Esophagus muscularis mucosa (tissue), 4 donors: ENCODE measurements at regions not wholly inside any gene's neighbourhood (a gene's known extent, or its start where the extent isn't known, plus 50 kb on each side); places are given as distances from the start of the nearest gene placed in this dataset.

Experiments
- DNase-seq: peaks from one replicate; pipeline ENCODE4 v3.0.0-alpha.2; 2017; ENCODE audit errors: extremely low spot score
- H3K27ac ChIP-seq, 4 donors: fragments of 200-600 bp; sonication (generic); replicated peaks in 1 of 4; 1 replicate in 3 of 4; 2 replicates in 1 of 4; pipeline ENCODE4 v1.5.1; 2016 to 2019; ENCODE audit warnings: mild to moderate bottlenecking in 1 of 4
- H3K27me3 ChIP-seq, 4 donors: fragments of 200-600 bp; sonication (generic); one replicate each; pipeline versions ENCODE4 v1.5.1 to v1.6.0; 2016 to 2019
- H3K36me3 ChIP-seq, 4 donors: fragments of 200-600 bp; sonication (generic); one replicate each; pipeline ENCODE4 v1.5.1; 2016 to 2019
- H3K4me1 ChIP-seq, 4 donors: fragments of 200-600 bp; sonication (generic); one replicate each; pipeline ENCODE4 v1.5.1; 2016 to 2019
- H3K4me3 ChIP-seq, 4 donors: fragments of 200-600 bp; sonication (generic); 1 replicate in 2 of 4; 2 replicates in 2 of 4; pipeline ENCODE4 v1.5.1; 2016 to 2019; ENCODE audit warnings: mild to moderate bottlenecking in 4 of 4, moderate library complexity in 1 of 4
- H3K9me3 ChIP-seq, 4 donors: fragments of 200-600 bp; sonication (generic); 1 replicate in 3 of 4; 2 replicates in 1 of 4; pipeline ENCODE4 v1.5.1; 2016 to 2019
- CTCF ChIP-seq, 3 experiments: fragments of 200-600 bp in 2 of 3; fragments of 450-650 bp in 1 of 3; sonication (generic) in 2 of 3; IDR thresholded peaks; one replicate each; pipeline ENCODE4 v1.5.1; 2017 to 2019; ENCODE audit warnings: antibody characterized with exemption in 3 of 3, mild to moderate bottlenecking in 2 of 3, moderate library complexity in 1 of 3
- EP300 ChIP-seq: sonication (generic); formaldehyde crosslinking; IDR thresholded peaks from one replicate; pipeline ENCODE4 v1.6.1; 2017; ENCODE audit warnings: antibody characterized with exemption
- POLR2A ChIP-seq: fragments of 450-650 bp; IDR thresholded peaks from one replicate; pipeline ENCODE4 v1.6.1; 2017; ENCODE audit warnings: antibody characterized with exemption, moderate library complexity, mild to moderate bottlenecking, low read depth
- POLR2AphosphoS5 ChIP-seq, 2 donors: sonication (generic); formaldehyde crosslinking; IDR thresholded peaks; one replicate each; pipeline ENCODE4 v1.6.1; 2017; ENCODE audit warnings: antibody characterized with exemption in 2 of 2
- WGBS: methylation state at CpG from one replicate; pipeline ENCODE4 v1.1.5; 2018; 5-methylcytosine and 5-hydroxymethylcytosine counted together
- intact Hi-C: fragments of 100-400 bp; cut with DNase I; formaldehyde crosslinking; loops from one replicate; pipeline ENCODE4 v1.15.1; 2023

GRCh38 chr10:121356183-121356582 lies 242.1 kb downstream of the FGFR2 start:
- Histone ChIP-seq H3K36me3 (no peaks in the 10 kb centered on the region), H3K4me3 (no peak overlapping the region), H3K27me3 (no peaks in the 10 kb centered on the region), H3K27ac (no peak overlapping the region), H3K4me1 (no peaks in the 10 kb centered on the region), H3K9me3 (no peaks in the 10 kb centered on the region)
- TF ChIP-seq POLR2A (no peak), EP300 (no peak), CTCF (IDR thresholded peaks at IDR 0.05) (no peak), POLR2AphosphoS5 (IDR thresholded peaks at IDR 0.05) (no peak)
- DNase-seq: no peak
- intact Hi-C loops: no loop called here
- 81% methylated on average over 2 of the region's 2 CpGs for WGBS

- no peaks in the 10 kb centered on the region for H3K9me3 ChIP-seq
- no peak for TF ChIP-seq POLR2AphosphoS5 (IDR thresholded peaks at IDR 0.05)
- no peak for TF ChIP-seq EP300
- TF ChIP-seq POLR2A: no peak
- TF ChIP-seq CTCF (IDR thresholded peaks at IDR 0.05): no peak
- H3K27ac ChIP-seq: no peak overlapping the region
- H3K27me3 ChIP-seq: no peaks in the 10 kb centered on the region
- 78% methylated on average over 6 of the region's 6 CpGs for WGBS
- H3K36me3 ChIP-seq: no peaks in the 10 kb centered on the region
- no peak for DNase-seq
- H3K4me3 ChIP-seq: no peak overlapping the region
- intact Hi-C loops: no loop called here
- no peaks in the 10 kb centered on the region for H3K4me1 ChIP-seq
Observed at GRCh38 chr10:121357401-121357800, 240.8 kb downstream of the FGFR2 start.

GRCh38 chr10:121362026-121362425 lies 236.2 kb downstream of the FGFR2 start:
- Histone ChIP-seq H3K27me3 (no peaks in the 10 kb centered on the region), H3K4me3 (no peak overlapping the region), H3K9me3 (no peaks in the 10 kb centered on the region), H3K36me3 (no peaks in the 10 kb centered on the region), H3K4me1 (no peaks in the 10 kb centered on the region), H3K27ac (no peak overlapping the region)
- intact Hi-C loops: no loop called here
- no peak for TF ChIP-seq POLR2A
- no peak for TF ChIP-seq CTCF (IDR thresholded peaks at IDR 0.05)
- no peak for TF ChIP-seq EP300
- TF ChIP-seq POLR2AphosphoS5 (IDR thresholded peaks at IDR 0.05): no peak
- 86% methylated on average over 5 of the region's 5 CpGs for WGBS
- DNase-seq: no peak

- Histone ChIP-seq H3K27ac (no peak overlapping the region), H3K4me3 (no peak overlapping the region), H3K27me3 (no peaks in the 10 kb centered on the region), H3K4me1 (no peaks in the 10 kb centered on the region), H3K36me3 (no peaks in the 10 kb centered on the region), H3K9me3 (no peaks in the 10 kb centered on the region)
- no peak for TF ChIP-seq EP300
- TF ChIP-seq CTCF (IDR thresholded peaks at IDR 0.05): no peak
- no peak for TF ChIP-seq POLR2AphosphoS5 (IDR thresholded peaks at IDR 0.05)
- no peak for TF ChIP-seq POLR2A
- DNase-seq: no peak
- intact Hi-C loops: no loop called here
- 95% methylated on average over 10 of the region's 29 CpGs for WGBS
Observed at GRCh38 chr10:121365566-121365965, 232.7 kb downstream of the FGFR2 start.

GRCh38 chr10:121368347-121369025 lies 229.8 kb downstream of the FGFR2 start:
- peak; percentile 50 for DNase-seq
- WGBS: 52% methylated on average over 9 of the region's 9 CpGs
- Histone ChIP-seq H3K4me3 (no peak overlapping the region), H3K36me3 (no peaks in the 10 kb centered on the region), H3K27ac (no peak overlapping the region), H3K9me3 (no peaks in the 10 kb centered on the region), H3K4me1 (no peaks in the 10 kb centered on the region), H3K27me3 (no peaks in the 10 kb centered on the region)
- no peak for TF ChIP-seq EP300
- no peak for TF ChIP-seq POLR2AphosphoS5 (IDR thresholded peaks at IDR 0.05)
- no peak for TF ChIP-seq POLR2A
- no peak for TF ChIP-seq CTCF (IDR thresholded peaks at IDR 0.05)
- intact Hi-C loops: no loop called here
